HCT116 (cell line): ENCODE measurements at regions not wholly inside any gene's neighbourhood (a gene's known extent, or its start where the extent isn't known, plus 50 kb on each side); places are given as distances from the start of the nearest gene placed in this dataset.

Source experiments
- ATAC-seq: fragments of 200-7000 bp; cut with Tn5 transposase; 2 replicates; pipeline ENCODE4 v1.9.1; 2020; ENCODE audit warnings: mild to moderate bottlenecking, moderate library complexity
- BruUV-seq: library from RNA; stranded (reverse); fragments of 400-500 nt; replicated peaks from 2 replicates; lab custom pipeline; 2021; lab: Mats Ljungman, UMichigan
- CTCF ChIA-PET: fragments of 300-600 bp; sonication (Branson Sonifier 250); formaldehyde crosslinking; loops from one replicate; lab custom pipeline; 2021; ENCODE audit warnings: antibody characterized with exemption; lab: Charles Lee
- POLR2A ChIA-PET: fragments of 300-600, 350-600 bp; sonication (Branson Sonifier 250); formaldehyde crosslinking; loops from one replicate; lab custom pipeline; 2021; ENCODE audit warnings: antibody characterized with exemption; lab: Charles Lee
- RAD21 ChIA-PET, 2 experiments: fragments of 300-600 bp; sonication (Branson Sonifier 250); formaldehyde crosslinking; loops; one replicate each; lab custom pipeline; 2023; ENCODE audit warnings: low total read pairs in 2 of 2; ENCODE audit not compliant: uncharacterized antibody in 2 of 2, unreplicated experiment in 2 of 2, low non-redundant PET in 1 of 2; lab: Charles Lee
- DNase-seq: peaks from one replicate; pipeline ENCODE4 v3.0.0-alpha.2; 2010; ENCODE audit warnings: low read depth, low spot score
- H2AFZ ChIP-seq: fragments of 200-600 bp; shearing (Covaris generic), sonication (generic); 2 replicates; pipeline ENCODE4 v1.6.1; 2017; ENCODE audit warnings: low read depth, mixed run types, mixed read lengths, antibody characterized with exemption, low read length; ENCODE audit not compliant: poor library complexity, severe bottlenecking
- H3K27ac ChIP-seq: 2 replicates; pipeline ENCODE4 v1.5.1; 2012; ENCODE audit warnings: low read depth, low read length
- H3K27me3 ChIP-seq: fragments of 200-600 bp; sonication (generic); 2 replicates; pipeline ENCODE4 v1.6.1; 2016; ENCODE audit warnings: mixed run types, low read length, mixed read lengths; ENCODE audit not compliant: insufficient read depth
- H3K36me3 ChIP-seq, 2 experiments: fragments of 200-500 bp in 1 of 2; fragments of 200-600 bp in 1 of 2; sonication (Bioruptor generic) in 1 of 2; sonication (generic) in 1 of 2; 2 replicates each; pipeline versions ENCODE4 v1.5.1 to v1.6.1; 2014 to 2016; ENCODE audit warnings: low read length in 2 of 2, inconsistent platforms in 1 of 2, mixed read lengths in 1 of 2, mixed run types in 1 of 2; ENCODE audit not compliant: insufficient read depth in 2 of 2, control insufficient read depth in 1 of 2
- H3K4me1 ChIP-seq, 2 experiments: fragments of 200-600 bp in 1 of 2; sonication (generic) in 1 of 2; 2 replicates each; pipeline versions ENCODE4 v1.5.1 to v1.6.1; 2012 to 2017; ENCODE audit warnings: low read length in 2 of 2, inconsistent platforms in 1 of 2, mild to moderate bottlenecking in 1 of 2, mixed read lengths in 1 of 2, mixed run types in 1 of 2, moderate library complexity in 1 of 2; ENCODE audit not compliant: insufficient read depth in 2 of 2, control insufficient read depth in 1 of 2
- H3K4me2 ChIP-seq: fragments of 200-600 bp; sonication (generic); 2 replicates; pipeline ENCODE4 v1.6.1; 2017; ENCODE audit warnings: mixed run types, low read length, mixed read lengths
- H3K4me3 ChIP-seq, 2 experiments: fragments of 200-600 bp in 1 of 2; sonication (generic) in 1 of 2; replicated peaks in 1 of 2; 2 replicates each; pipeline ENCODE4 v1.5.1; 2011 to 2016; ENCODE audit warnings: low read length in 2 of 2, control low read depth in 1 of 2, low read depth in 1 of 2, mild to moderate bottlenecking in 1 of 2, mixed read lengths in 1 of 2, mixed run types in 1 of 2
- H3K79me2 ChIP-seq: fragments of 200-600 bp; sonication (generic); 2 replicates; pipeline ENCODE4 v1.6.1; 2017; ENCODE audit warnings: mild to moderate bottlenecking, mixed run types, low read length, moderate library complexity, mixed read lengths; ENCODE audit not compliant: insufficient read depth
- H3K9ac ChIP-seq: fragments of 200-600 bp; sonication (generic); 2 replicates; pipeline ENCODE4 v1.6.1; 2016; ENCODE audit warnings: low read length, mixed read lengths
- H3K9me2 ChIP-seq: fragments of 200-600 bp; sonication (generic), shearing (Covaris generic); 2 replicates; pipeline ENCODE4 v1.6.1; 2017; ENCODE audit warnings: mixed run types, mild to moderate bottlenecking, moderate library complexity; ENCODE audit not compliant: insufficient read depth
- H3K9me3 ChIP-seq, 2 experiments: fragments of 200-500 bp in 1 of 2; fragments of 200-600 bp in 1 of 2; sonication (Bioruptor generic) in 1 of 2; sonication (generic) in 1 of 2; 2 replicates each; pipeline ENCODE4 v1.6.1; 2014 to 2017; ENCODE audit warnings: low read length in 2 of 2, mixed read lengths in 2 of 2, inconsistent platforms in 1 of 2, low read depth in 1 of 2, mild to moderate bottlenecking in 1 of 2, mixed run types in 1 of 2, moderate library complexity in 1 of 2; ENCODE audit not compliant: control insufficient read depth in 1 of 2, insufficient read depth in 1 of 2
- H4K20me1 ChIP-seq: fragments of 200-600 bp; sonication (generic), shearing (Covaris generic); 2 replicates; pipeline ENCODE4 v1.6.1; 2017; ENCODE audit warnings: mixed run types, mild to moderate bottlenecking, moderate library complexity; ENCODE audit not compliant: insufficient read depth
- ELF1 ChIP-seq: IDR thresholded peaks from 2 replicates; pipeline ENCODE4 v1.6.1; 2012; ENCODE audit warnings: low read depth, borderline replicate concordance
- FOSL1 ChIP-seq: IDR thresholded peaks from 2 replicates; pipeline ENCODE4 v1.6.1; 2012; ENCODE audit warnings: low read depth
- ZFX ChIP-seq: fragments of 450-650 bp; IDR thresholded peaks from 2 replicates; pipeline ENCODE4 v1.6.1; 2017
- ZNF274 ChIP-seq: fragments of 200-500 bp; sonication (Bioruptor generic); IDR thresholded peaks from 2 replicates; pipeline ENCODE4 v1.6.1; 2014; ENCODE audit warnings: mild to moderate bottlenecking, low read depth, low read length, inconsistent platforms
- intact Hi-C: fragments of 100-400 bp; cut with micrococcal nuclease; formaldehyde crosslinking; loops from 2 replicates; pipeline ENCODE4 v1.10.0; 2022
- TF ChIP-seq, protein P1 (sequence below): IDR thresholded peaks from 2 replicates; pipeline ENCODE4 v1.6.1; 2012
- TF ChIP-seq, protein P2 (sequence below): IDR thresholded peaks from 2 replicates; pipeline ENCODE4 v1.6.1; 2012; ENCODE audit warnings: low read depth

DNA sequence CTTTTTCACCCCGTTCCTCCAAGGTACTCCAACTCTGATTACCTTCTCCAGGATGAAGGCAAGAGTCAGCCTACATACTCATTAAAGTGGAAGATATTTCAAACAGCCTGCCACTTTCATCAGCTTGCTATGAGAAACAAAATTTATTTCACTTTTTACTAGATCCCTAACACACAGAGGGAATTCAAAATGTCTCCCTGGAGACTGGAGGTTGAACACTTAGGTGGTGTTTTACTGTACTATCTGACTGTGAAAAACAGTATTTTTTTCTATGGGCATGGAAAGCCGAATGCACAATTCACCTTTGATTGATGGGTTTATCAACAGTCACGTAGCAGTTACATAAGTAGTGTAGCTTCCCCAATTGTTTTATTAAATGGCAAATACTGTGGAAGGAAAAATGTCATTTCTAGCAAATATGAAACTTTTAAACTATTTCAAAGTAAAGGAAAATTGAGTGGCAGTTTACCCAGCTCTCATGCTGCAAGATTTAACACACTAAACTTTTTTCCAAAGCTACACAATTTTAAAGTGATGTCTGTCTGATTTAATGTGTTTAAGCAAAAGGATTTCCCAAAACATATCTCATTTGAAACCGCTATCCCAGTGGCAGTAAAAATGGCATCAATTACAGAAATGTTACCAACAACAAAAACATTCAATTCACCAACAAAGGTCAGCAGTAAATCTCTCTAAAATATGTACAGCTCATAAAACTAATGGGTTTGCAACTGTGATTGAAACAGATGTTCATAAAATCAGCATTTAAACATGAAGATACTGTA is 125.0 kb upstream of the TLE4 start:
- no peaks in the 10 kb centered on the region for H3K4me1 ChIP-seq
- H3K27me3 ChIP-seq: no peaks in the 10 kb centered on the region
- no peaks in the 10 kb centered on the region for H4K20me1 ChIP-seq
- H3K79me2 ChIP-seq: no peaks in the 10 kb centered on the region
- RAD21 ChIA-PET: no interaction called here
- ATAC-seq (no peak), DNase-seq (no peak)
- H3K36me3 ChIP-seq: no peaks in the 10 kb centered on the region
- no peaks in the 10 kb centered on the region for H3K9me2 ChIP-seq
- H3K9ac ChIP-seq: no peak overlapping the region
- no peak overlapping the region for H2AFZ ChIP-seq
- no TSS peak for BruUV-seq
- TF ChIP-seq ELF1 (no peak), ZNF274 (no peak), ZFX (no peak), FOSL1 (no peak)
- TF ChIP-seq, protein P1, sequence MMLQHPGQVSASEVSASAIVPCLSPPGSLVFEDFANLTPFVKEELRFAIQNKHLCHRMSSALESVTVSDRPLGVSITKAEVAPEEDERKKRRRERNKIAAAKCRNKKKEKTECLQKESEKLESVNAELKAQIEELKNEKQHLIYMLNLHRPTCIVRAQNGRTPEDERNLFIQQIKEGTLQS: no peak
- TF ChIP-seq, protein P2, sequence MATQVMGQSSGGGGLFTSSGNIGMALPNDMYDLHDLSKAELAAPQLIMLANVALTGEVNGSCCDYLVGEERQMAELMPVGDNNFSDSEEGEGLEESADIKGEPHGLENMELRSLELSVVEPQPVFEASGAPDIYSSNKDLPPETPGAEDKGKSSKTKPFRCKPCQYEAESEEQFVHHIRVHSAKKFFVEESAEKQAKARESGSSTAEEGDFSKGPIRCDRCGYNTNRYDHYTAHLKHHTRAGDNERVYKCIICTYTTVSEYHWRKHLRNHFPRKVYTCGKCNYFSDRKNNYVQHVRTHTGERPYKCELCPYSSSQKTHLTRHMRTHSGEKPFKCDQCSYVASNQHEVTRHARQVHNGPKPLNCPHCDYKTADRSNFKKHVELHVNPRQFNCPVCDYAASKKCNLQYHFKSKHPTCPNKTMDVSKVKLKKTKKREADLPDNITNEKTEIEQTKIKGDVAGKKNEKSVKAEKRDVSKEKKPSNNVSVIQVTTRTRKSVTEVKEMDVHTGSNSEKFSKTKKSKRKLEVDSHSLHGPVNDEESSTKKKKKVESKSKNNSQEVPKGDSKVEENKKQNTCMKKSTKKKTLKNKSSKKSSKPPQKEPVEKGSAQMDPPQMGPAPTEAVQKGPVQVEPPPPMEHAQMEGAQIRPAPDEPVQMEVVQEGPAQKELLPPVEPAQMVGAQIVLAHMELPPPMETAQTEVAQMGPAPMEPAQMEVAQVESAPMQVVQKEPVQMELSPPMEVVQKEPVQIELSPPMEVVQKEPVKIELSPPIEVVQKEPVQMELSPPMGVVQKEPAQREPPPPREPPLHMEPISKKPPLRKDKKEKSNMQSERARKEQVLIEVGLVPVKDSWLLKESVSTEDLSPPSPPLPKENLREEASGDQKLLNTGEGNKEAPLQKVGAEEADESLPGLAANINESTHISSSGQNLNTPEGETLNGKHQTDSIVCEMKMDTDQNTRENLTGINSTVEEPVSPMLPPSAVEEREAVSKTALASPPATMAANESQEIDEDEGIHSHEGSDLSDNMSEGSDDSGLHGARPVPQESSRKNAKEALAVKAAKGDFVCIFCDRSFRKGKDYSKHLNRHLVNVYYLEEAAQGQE: no peak
- no peak overlapping the region for H3K4me3 ChIP-seq
- intact Hi-C loops: no loop called here
- CTCF ChIA-PET: no interaction called here
- POLR2A ChIA-PET: no interaction called here
- H3K9me3 ChIP-seq: no peaks in the 10 kb centered on the region
- no peak overlapping the region for H3K4me2 ChIP-seq
- no peak overlapping the region for H3K27ac ChIP-seq
